HEK293 (cell line): ENCODE measurements at regions not wholly inside any gene's neighbourhood (a gene's known extent, or its start where the extent isn't known, plus 50 kb on each side); places are given as distances from the start of the nearest gene placed in this dataset.

ENCODE experiments used
- SALL2 ChIP-seq: fragments of 450-650 bp; formaldehyde crosslinking; IDR thresholded peaks from 2 replicates; pipeline ENCODE4 v1.5.0; 2017; ENCODE audit warnings: missing biosample characterization, mild to moderate bottlenecking, missing genetic modification characterization, borderline replicate concordance
- ZNF10 ChIP-seq: fragments of 450-650 bp; formaldehyde crosslinking; IDR thresholded peaks from 2 replicates; pipeline ENCODE4 v1.5.1; 2017; ENCODE audit warnings: missing biosample characterization, missing genetic modification characterization
- ZNF239 ChIP-seq: fragments of 450-650 bp; formaldehyde crosslinking; IDR thresholded peaks from 2 replicates; pipeline ENCODE4 v1.5.1; 2016; ENCODE audit warnings: missing biosample characterization, missing genetic modification characterization
- ZNF274 ChIP-seq, 2 experiments: fragments of 200-500 bp in 1 of 2; fragments of 450-650 bp in 1 of 2; sonication (Bioruptor generic) in 1 of 2; formaldehyde crosslinking in 1 of 2; IDR thresholded peaks; 2 replicates each; pipeline versions ENCODE4 v1.5.1 to v1.6.1; 2014 to 2016; ENCODE audit warnings: borderline replicate concordance in 1 of 2, inconsistent platforms in 1 of 2, low read length in 1 of 2, missing biosample characterization in 1 of 2, missing genetic modification characterization in 1 of 2
- ZNF473 ChIP-seq: fragments of 450-650 bp; formaldehyde crosslinking; IDR thresholded peaks from 2 replicates; pipeline ENCODE4 v1.5.1; 2017; ENCODE audit warnings: missing biosample characterization, missing genetic modification characterization
- ZNF837 ChIP-seq: fragments of 450-650 bp; formaldehyde crosslinking; IDR thresholded peaks from 2 replicates; pipeline ENCODE4 v1.5.1; 2016; ENCODE audit warnings: missing biosample characterization, missing genetic modification characterization
- TF ChIP-seq, protein P1 (sequence below): sonication (generic); formaldehyde crosslinking; IDR thresholded peaks from 2 replicates; pipeline ENCODE4 v1.8.1; 2022; ENCODE audit warnings: mild to moderate bottlenecking, moderate library complexity, missing genetic modification reagents
- TF ChIP-seq, protein P2 (sequence below): fragments of 450-650 bp; formaldehyde crosslinking; IDR thresholded peaks from 2 replicates; pipeline ENCODE4 v1.5.1; 2016; ENCODE audit warnings: missing biosample characterization, missing genetic modification characterization
- TF ChIP-seq, protein P3 (sequence below): fragments of 450-650 bp; formaldehyde crosslinking; IDR thresholded peaks from 2 replicates; pipeline ENCODE4 v1.5.1; 2016; ENCODE audit warnings: missing biosample characterization, missing genetic modification characterization

DNA sequence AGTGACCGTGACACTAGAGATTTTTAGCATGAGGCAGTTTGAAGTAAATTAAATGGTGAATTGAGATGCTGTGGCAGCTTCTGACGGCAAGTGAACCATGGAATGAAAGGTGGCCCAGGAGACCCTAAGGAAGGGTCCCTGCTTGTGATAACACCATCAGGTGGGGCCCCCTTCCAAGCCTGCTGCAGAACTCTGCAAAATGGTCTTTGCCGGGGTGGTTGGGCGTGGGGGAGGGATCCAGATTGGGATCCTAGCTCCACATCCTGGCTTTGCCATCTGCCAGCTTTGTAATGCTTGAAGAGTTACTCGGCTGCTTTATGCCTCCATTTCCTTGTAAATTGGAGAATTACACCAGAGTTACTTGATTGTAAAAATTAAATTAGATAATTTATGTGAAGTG lies 222.6 kb upstream of the NFE2L3 start:
- TF ChIP-seq ZNF274 (IDR thresholded peaks at IDR 0.05; ENCODE audit: low read length) = no peak
- TF ChIP-seq ZNF274 (tag by site-specific recombination; IDR thresholded peaks at IDR 0.05; ENCODE audit: borderline replicate concordance) = no peak
- TF ChIP-seq, protein P1, sequence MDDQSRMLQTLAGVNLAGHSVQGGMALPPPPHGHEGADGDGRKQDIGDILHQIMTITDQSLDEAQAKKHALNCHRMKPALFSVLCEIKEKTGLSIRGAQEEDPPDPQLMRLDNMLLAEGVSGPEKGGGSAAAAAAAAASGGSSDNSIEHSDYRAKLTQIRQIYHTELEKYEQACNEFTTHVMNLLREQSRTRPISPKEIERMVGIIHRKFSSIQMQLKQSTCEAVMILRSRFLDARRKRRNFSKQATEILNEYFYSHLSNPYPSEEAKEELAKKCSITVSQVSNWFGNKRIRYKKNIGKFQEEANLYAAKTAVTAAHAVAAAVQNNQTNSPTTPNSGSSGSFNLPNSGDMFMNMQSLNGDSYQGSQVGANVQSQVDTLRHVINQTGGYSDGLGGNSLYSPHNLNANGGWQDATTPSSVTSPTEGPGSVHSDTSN = no peak
- TF ChIP-seq ZNF10 = no peak
- TF ChIP-seq ZNF239 = no peak
- TF ChIP-seq, protein P2, sequence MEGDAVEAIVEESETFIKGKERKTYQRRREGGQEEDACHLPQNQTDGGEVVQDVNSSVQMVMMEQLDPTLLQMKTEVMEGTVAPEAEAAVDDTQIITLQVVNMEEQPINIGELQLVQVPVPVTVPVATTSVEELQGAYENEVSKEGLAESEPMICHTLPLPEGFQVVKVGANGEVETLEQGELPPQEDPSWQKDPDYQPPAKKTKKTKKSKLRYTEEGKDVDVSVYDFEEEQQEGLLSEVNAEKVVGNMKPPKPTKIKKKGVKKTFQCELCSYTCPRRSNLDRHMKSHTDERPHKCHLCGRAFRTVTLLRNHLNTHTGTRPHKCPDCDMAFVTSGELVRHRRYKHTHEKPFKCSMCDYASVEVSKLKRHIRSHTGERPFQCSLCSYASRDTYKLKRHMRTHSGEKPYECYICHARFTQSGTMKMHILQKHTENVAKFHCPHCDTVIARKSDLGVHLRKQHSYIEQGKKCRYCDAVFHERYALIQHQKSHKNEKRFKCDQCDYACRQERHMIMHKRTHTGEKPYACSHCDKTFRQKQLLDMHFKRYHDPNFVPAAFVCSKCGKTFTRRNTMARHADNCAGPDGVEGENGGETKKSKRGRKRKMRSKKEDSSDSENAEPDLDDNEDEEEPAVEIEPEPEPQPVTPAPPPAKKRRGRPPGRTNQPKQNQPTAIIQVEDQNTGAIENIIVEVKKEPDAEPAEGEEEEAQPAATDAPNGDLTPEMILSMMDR (tag by site-specific recombination) = no peak
- TF ChIP-seq, protein P3, sequence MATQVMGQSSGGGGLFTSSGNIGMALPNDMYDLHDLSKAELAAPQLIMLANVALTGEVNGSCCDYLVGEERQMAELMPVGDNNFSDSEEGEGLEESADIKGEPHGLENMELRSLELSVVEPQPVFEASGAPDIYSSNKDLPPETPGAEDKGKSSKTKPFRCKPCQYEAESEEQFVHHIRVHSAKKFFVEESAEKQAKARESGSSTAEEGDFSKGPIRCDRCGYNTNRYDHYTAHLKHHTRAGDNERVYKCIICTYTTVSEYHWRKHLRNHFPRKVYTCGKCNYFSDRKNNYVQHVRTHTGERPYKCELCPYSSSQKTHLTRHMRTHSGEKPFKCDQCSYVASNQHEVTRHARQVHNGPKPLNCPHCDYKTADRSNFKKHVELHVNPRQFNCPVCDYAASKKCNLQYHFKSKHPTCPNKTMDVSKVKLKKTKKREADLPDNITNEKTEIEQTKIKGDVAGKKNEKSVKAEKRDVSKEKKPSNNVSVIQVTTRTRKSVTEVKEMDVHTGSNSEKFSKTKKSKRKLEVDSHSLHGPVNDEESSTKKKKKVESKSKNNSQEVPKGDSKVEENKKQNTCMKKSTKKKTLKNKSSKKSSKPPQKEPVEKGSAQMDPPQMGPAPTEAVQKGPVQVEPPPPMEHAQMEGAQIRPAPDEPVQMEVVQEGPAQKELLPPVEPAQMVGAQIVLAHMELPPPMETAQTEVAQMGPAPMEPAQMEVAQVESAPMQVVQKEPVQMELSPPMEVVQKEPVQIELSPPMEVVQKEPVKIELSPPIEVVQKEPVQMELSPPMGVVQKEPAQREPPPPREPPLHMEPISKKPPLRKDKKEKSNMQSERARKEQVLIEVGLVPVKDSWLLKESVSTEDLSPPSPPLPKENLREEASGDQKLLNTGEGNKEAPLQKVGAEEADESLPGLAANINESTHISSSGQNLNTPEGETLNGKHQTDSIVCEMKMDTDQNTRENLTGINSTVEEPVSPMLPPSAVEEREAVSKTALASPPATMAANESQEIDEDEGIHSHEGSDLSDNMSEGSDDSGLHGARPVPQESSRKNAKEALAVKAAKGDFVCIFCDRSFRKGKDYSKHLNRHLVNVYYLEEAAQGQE (tag by site-specific recombination) = no peak
- no peak for TF ChIP-seq ZNF473
- no peak for TF ChIP-seq ZNF837 (tag by site-specific recombination)
- no peak for TF ChIP-seq SALL2
